Keratinocyte (primary cell): ENCODE measurements at regions not wholly inside any gene's neighbourhood (a gene's known extent, or its start where the extent isn't known, plus 50 kb on each side); places are given as distances from the start of the nearest gene placed in this dataset.

ENCODE experiments used
- DNase-seq: peaks from one replicate; pipeline ENCODE4 v3.0.0-alpha.2; 2011; ENCODE audit warnings: low read depth, missing footprints, low spot score
- FAIRE-seq: peaks from 2 replicates; lab custom pipeline; 2011; peaks lifted over from hg19 to GRCh38; lab: Jason Lieb, UNC
- H2AFZ ChIP-seq: 2 replicates; pipeline ENCODE4 v1.6.0; 2012; ENCODE audit warnings: low read length, control low read depth, inconsistent platforms; ENCODE audit not compliant: control insufficient read depth
- H3K27ac ChIP-seq: 2 replicates; pipeline ENCODE4 v1.5.1; 2011; ENCODE audit warnings: low read length; ENCODE audit not compliant: control insufficient read depth, insufficient read depth
- H3K27me3 ChIP-seq: 3 replicates; pipeline ENCODE4 v1.6.0; 2011; ENCODE audit warnings: low read length; ENCODE audit not compliant: control insufficient read depth, insufficient read depth; ENCODE audit errors: extremely low read depth
- H3K36me3 ChIP-seq, 2 experiments: 2 replicates in 1 of 2; 3 replicates in 1 of 2; pipeline ENCODE4 v1.5.1; 2011; ENCODE audit warnings: low read length in 2 of 2, mild to moderate bottlenecking in 1 of 2; ENCODE audit not compliant: control insufficient read depth in 2 of 2, insufficient read depth in 2 of 2; ENCODE audit errors: extremely low read depth in 1 of 2
- H3K4me1 ChIP-seq: 3 replicates; pipeline ENCODE4 v1.5.1; 2011; ENCODE audit warnings: low read length; ENCODE audit not compliant: control insufficient read depth, insufficient read depth; ENCODE audit errors: extremely low read depth
- H3K4me2 ChIP-seq: 3 replicates; pipeline ENCODE4 v1.6.0; 2011; ENCODE audit warnings: low read depth, low read length; ENCODE audit not compliant: control insufficient read depth, insufficient read depth; ENCODE audit errors: extremely low read depth
- H3K4me3 ChIP-seq, 3 experiments: fragments of 200-600 bp in 1 of 3; sonication (generic) in 1 of 3; 2 replicates in 2 of 3; 3 replicates in 1 of 3; pipeline ENCODE4 v1.5.1; 2011 to 2016; ENCODE audit warnings: low read length in 3 of 3, mild to moderate bottlenecking in 3 of 3, control low read depth in 2 of 3, inconsistent platforms in 1 of 3, low read depth in 1 of 3, mixed read lengths in 1 of 3, mixed run types in 1 of 3, moderate library complexity in 1 of 3; ENCODE audit not compliant: control insufficient read depth in 2 of 3, insufficient read depth in 2 of 3; ENCODE audit errors: extremely low read depth in 1 of 3
- H3K79me2 ChIP-seq: 2 replicates; pipeline ENCODE4 v1.6.0; 2012; ENCODE audit warnings: low read length; ENCODE audit not compliant: control insufficient read depth, insufficient read depth
- H3K9ac ChIP-seq: 3 replicates; pipeline ENCODE4 v1.6.0; 2011; ENCODE audit warnings: low read length; ENCODE audit not compliant: control insufficient read depth, insufficient read depth; ENCODE audit errors: extremely low read depth
- H3K9me1 ChIP-seq: 3 replicates; pipeline ENCODE4 v1.6.0; 2011; ENCODE audit warnings: low read length; ENCODE audit not compliant: control insufficient read depth, insufficient read depth; ENCODE audit errors: extremely low read depth
- H3K9me3 ChIP-seq: 2 replicates; pipeline ENCODE4 v1.5.1; 2012; ENCODE audit warnings: low read depth, low read length; ENCODE audit not compliant: control insufficient read depth
- H4K20me1 ChIP-seq: 3 replicates; pipeline ENCODE4 v1.6.0; 2011; ENCODE audit warnings: low read length; ENCODE audit not compliant: control insufficient read depth, insufficient read depth; ENCODE audit errors: extremely low read depth
- EZH2 ChIP-seq: IDR thresholded peaks from one replicate; pipeline ENCODE4 v1.6.1; 2012; ENCODE audit warnings: inconsistent platforms, mild to moderate bottlenecking, low read length, moderate library complexity
- dilution Hi-C: fragments of 300-500 bp; cut with MboI; formaldehyde crosslinking; loops from one replicate; pipeline ENCODE4 v1.7.0; 2020; ENCODE audit warnings: low sequenced_read_pairs; ENCODE audit not compliant: extremely low pct_ligation_motif_present
- TF ChIP-seq, protein P1 (sequence below), 3 experiments: IDR thresholded peaks in 1 of 3; conservative IDR thresholded peaks in 1 of 3; optimal IDR thresholded peaks in 1 of 3; 2 replicates in 2 of 3; 3 replicates in 1 of 3; pipeline versions ENCODE3 to v1.5.1; 2011; ENCODE audit warnings: low read length in 3 of 3, mild to moderate bottlenecking in 3 of 3, moderate library complexity in 2 of 3, control low read depth in 1 of 3, inconsistent platforms in 1 of 3; ENCODE audit not compliant: insufficient read depth in 2 of 3; ENCODE audit errors: extremely low read depth in 1 of 3

DNA sequence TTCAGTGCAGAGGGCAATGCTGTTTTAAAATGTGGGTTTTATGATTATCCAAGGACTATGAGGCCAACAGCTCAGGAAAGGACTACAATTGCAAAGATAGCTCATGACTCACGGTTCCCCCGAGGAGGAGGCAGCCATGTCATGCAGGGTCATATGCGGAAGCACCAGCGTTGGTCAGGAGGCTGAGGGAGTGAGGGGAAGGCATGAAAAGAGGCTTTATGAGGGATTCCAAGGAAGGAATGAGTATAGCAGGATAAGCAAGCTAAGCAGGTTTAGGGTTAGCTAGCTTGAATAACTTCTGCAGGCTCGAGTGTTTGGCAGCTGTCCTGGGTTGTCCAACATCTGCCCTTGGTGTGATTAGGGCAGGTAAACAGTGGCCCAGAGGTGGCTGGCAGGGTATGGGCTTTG lies 495.1 kb downstream of the SETD4 start:
- Histone ChIP-seq H3K36me3 (no peaks in the 10 kb centered on the region), H4K20me1 (no peaks in the 10 kb centered on the region), H3K4me3 (no peak overlapping the region), H3K27me3 (peaks cover 6% of the 10 kb centered on the region), H2AFZ (no peak overlapping the region), H3K4me1 (no peaks in the 10 kb centered on the region), H3K9me3 (no peaks in the 10 kb centered on the region), H3K27ac (no peak overlapping the region), H3K9me1 (no peaks in the 10 kb centered on the region), H3K79me2 (no peaks in the 10 kb centered on the region), H3K4me2 (no peak overlapping the region), H3K9ac (no peak overlapping the region)
- TF ChIP-seq, protein P1, sequence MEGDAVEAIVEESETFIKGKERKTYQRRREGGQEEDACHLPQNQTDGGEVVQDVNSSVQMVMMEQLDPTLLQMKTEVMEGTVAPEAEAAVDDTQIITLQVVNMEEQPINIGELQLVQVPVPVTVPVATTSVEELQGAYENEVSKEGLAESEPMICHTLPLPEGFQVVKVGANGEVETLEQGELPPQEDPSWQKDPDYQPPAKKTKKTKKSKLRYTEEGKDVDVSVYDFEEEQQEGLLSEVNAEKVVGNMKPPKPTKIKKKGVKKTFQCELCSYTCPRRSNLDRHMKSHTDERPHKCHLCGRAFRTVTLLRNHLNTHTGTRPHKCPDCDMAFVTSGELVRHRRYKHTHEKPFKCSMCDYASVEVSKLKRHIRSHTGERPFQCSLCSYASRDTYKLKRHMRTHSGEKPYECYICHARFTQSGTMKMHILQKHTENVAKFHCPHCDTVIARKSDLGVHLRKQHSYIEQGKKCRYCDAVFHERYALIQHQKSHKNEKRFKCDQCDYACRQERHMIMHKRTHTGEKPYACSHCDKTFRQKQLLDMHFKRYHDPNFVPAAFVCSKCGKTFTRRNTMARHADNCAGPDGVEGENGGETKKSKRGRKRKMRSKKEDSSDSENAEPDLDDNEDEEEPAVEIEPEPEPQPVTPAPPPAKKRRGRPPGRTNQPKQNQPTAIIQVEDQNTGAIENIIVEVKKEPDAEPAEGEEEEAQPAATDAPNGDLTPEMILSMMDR (optimal IDR thresholded peaks at IDR 0.05 in 1 of 3, IDR thresholded peaks at IDR 0.05 in 1 of 3, conservative IDR thresholded peaks at IDR 0.05 in 1 of 3; ENCODE audit: extremely low read depth in 1 of 3, insufficient read depth in 2 of 3, low read length in 3 of 3) = no peak
- TF ChIP-seq EZH2 = no peak
- DNase-seq = no peak
- no peak for FAIRE-seq
- dilution Hi-C loops = no loop called here

GRCh38 chr21:35563885-35564451 lies 496.4 kb downstream of the SETD4 start:
- H3K4me2 ChIP-seq = no peak overlapping the region
- no peak for DNase-seq
- no peaks in the 10 kb centered on the region for H3K79me2 ChIP-seq
- no peak overlapping the region for H3K4me3 ChIP-seq
- TF ChIP-seq, protein P1 (optimal IDR thresholded peaks at IDR 0.05 in 1 of 3, IDR thresholded peaks at IDR 0.05 in 1 of 3, conservative IDR thresholded peaks at IDR 0.05 in 1 of 3; ENCODE audit: extremely low read depth in 1 of 3, insufficient read depth in 2 of 3, low read length in 3 of 3) = no peak
- TF ChIP-seq EZH2 = no peak
- H3K36me3 ChIP-seq = no peaks in the 10 kb centered on the region
- no peak for FAIRE-seq
- no peak overlapping the region for H3K27ac ChIP-seq
- no peaks in the 10 kb centered on the region for H3K9me1 ChIP-seq
- H3K27me3 ChIP-seq = peaks cover 6% of the 10 kb centered on the region
- H4K20me1 ChIP-seq = no peaks in the 10 kb centered on the region
- H3K9ac ChIP-seq = no peak overlapping the region
- H2AFZ ChIP-seq = no peak overlapping the region
- no peaks in the 10 kb centered on the region for H3K4me1 ChIP-seq
- H3K9me3 ChIP-seq = no peaks in the 10 kb centered on the region
- dilution Hi-C loops = no loop called here
